H1 (cell line): ENCODE measurements at regions not wholly inside any gene's neighbourhood (a gene's known extent, or its start where the extent isn't known, plus 50 kb on each side); places are given as distances from the start of the nearest gene placed in this dataset.
A peak's percentile ranks its signal among the peaks of the same experiment; 100 is the strongest.

Source experiments
- BACH1 ChIP-seq: IDR thresholded peaks from 2 replicates; pipeline ENCODE4 v1.6.1; 2012; ENCODE audit warnings: low read length, improper control_type of control experiment
- CBX5 ChIP-seq: fragments of 300-800, 300-1000 bp; sonication (generic); IDR thresholded peaks from 2 replicates; pipeline ENCODE4 v1.7.1; 2016; ENCODE audit warnings: antibody characterized with exemption, low read length, low read depth
- CEBPB ChIP-seq: IDR thresholded peaks from 2 replicates; pipeline ENCODE4 v1.6.1; 2012; ENCODE audit warnings: low read depth, low read length
- CTBP2 ChIP-seq: IDR thresholded peaks from 2 replicates; pipeline ENCODE4 v1.7.0; 2011; ENCODE audit warnings: borderline replicate concordance, mild to moderate bottlenecking, moderate library complexity, mixed read lengths, low read length; ENCODE audit not compliant: insufficient read depth, insufficient read length
- EP300 ChIP-seq, 2 experiments: IDR thresholded peaks; 1 replicate in 1 of 2; 2 replicates in 1 of 2; pipeline ENCODE4 v1.6.1; 2011 to 2012; ENCODE audit warnings: low read depth in 2 of 2, low read length in 2 of 2, mild to moderate bottlenecking in 2 of 2, borderline replicate concordance in 1 of 2, inconsistent platforms in 1 of 2, moderate library complexity in 1 of 2
- EZH2 ChIP-seq: fragments of 200-600 bp; sonication (generic); IDR thresholded peaks from 2 replicates; pipeline ENCODE4 v1.7.1; 2012; ENCODE audit warnings: low read depth, mild to moderate bottlenecking, moderate library complexity, low read length, inconsistent platforms; ENCODE audit not compliant: severe bottlenecking
- GTF2F1 ChIP-seq: IDR thresholded peaks from 2 replicates; pipeline ENCODE4 v1.6.1; 2012; ENCODE audit warnings: low read depth, low read length, improper control_type of control experiment, borderline replicate concordance
- HDAC2 ChIP-seq, 2 experiments: fragments of 300-600 bp in 1 of 2; sonication (generic) in 1 of 2; IDR thresholded peaks; 2 replicates each; pipeline ENCODE4 v1.6.1; 2011 to 2012; ENCODE audit warnings: low read depth in 2 of 2, low read length in 2 of 2, mild to moderate bottlenecking in 2 of 2, moderate library complexity in 2 of 2, borderline replicate concordance in 1 of 2, inconsistent platforms in 1 of 2
- MAFK ChIP-seq: IDR thresholded peaks from 2 replicates; pipeline ENCODE4 v1.6.1; 2012; ENCODE audit warnings: low read depth, mild to moderate bottlenecking, improper control_type of control experiment, low read length
- PHF8 ChIP-seq: fragments of 200-600 bp; sonication (generic); conservative IDR thresholded peaks from 2 replicates; pipeline ENCODE4 v1.7.1; 2012; ENCODE audit warnings: low read depth, mild to moderate bottlenecking, inconsistent platforms, low read length, moderate library complexity
- SP1 ChIP-seq: IDR thresholded peaks from 2 replicates; pipeline ENCODE4 v1.6.1; 2011; ENCODE audit warnings: low read depth, low read length
- TF ChIP-seq, protein P1 (sequence below): IDR thresholded peaks from 2 replicates; pipeline ENCODE4 v1.6.1; 2012; ENCODE audit warnings: low read length, inconsistent platforms

GRCh38 chr16:58862334-58863021, 128.4 kb upstream of the GOT2 start (continued):
- TF ChIP-seq EZH2 = no peak
- TF ChIP-seq GTF2F1 = no peak
- no peak for TF ChIP-seq PHF8
- TF ChIP-seq MAFK = no peak
- TF ChIP-seq HDAC2 (IDR thresholded peaks at IDR 0.05; ENCODE audit: borderline replicate concordance in 1 of 2, low read depth in 2 of 2, low read length in 2 of 2) = peak in 1 of 2 experiments; percentile 84; a peak in 1 of 4 replicates
- TF ChIP-seq CTBP2 = no peak
- peak; percentile 73 for TF ChIP-seq SP1
- peak; percentile 41; the same call in 1 of the 2 replicates for TF ChIP-seq CEBPB
- TF ChIP-seq CBX5 = no peak
- TF ChIP-seq, protein P1, sequence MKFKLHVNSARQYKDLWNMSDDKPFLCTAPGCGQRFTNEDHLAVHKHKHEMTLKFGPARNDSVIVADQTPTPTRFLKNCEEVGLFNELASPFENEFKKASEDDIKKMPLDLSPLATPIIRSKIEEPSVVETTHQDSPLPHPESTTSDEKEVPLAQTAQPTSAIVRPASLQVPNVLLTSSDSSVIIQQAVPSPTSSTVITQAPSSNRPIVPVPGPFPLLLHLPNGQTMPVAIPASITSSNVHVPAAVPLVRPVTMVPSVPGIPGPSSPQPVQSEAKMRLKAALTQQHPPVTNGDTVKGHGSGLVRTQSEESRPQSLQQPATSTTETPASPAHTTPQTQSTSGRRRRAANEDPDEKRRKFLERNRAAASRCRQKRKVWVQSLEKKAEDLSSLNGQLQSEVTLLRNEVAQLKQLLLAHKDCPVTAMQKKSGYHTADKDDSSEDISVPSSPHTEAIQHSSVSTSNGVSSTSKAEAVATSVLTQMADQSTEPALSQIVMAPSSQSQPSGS = peak; percentile 79; the same call in 1 of the 2 replicates
- peak; percentile 51; the same call in 1 of the 2 replicates for TF ChIP-seq BACH1
- peak in 1 of 2 experiments; percentile 49; a peak in 1 of 3 replicates for TF ChIP-seq EP300 (IDR thresholded peaks at IDR 0.05; ENCODE audit: borderline replicate concordance in 1 of 2, low read depth in 2 of 2, low read length in 2 of 2)
